Stomach (tissue), 8 donors: ENCODE measurements at regions not wholly inside any gene's neighbourhood (a gene's known extent, or its start where the extent isn't known, plus 50 kb on each side); places are given as distances from the start of the nearest gene placed in this dataset.

Experiments
- DNase-seq, 2 donors: peaks; one replicate each; pipeline versions ENCODE4 v3.0.0 to v3.0.0-alpha.2; 2013 to 2019
- H3K27ac ChIP-seq, 5 donors: fragments of 200-600 bp in 4 of 5; sonication (generic) in 4 of 5; one replicate each; pipeline ENCODE4 v1.5.1; 2013 to 2019; ENCODE audit warnings: mild to moderate bottlenecking in 1 of 5, moderate library complexity in 1 of 5
- H3K27me3 ChIP-seq, 3 donors: fragments of 200-600 bp; sonication (generic); one replicate each; pipeline ENCODE4 v1.5.1; 2017 to 2019; ENCODE audit warnings: mixed run types in 1 of 3
- H3K36me3 ChIP-seq, 4 donors: fragments of 200-600 bp; sonication (generic); 1 replicate in 3 of 4; 2 replicates in 1 of 4; pipeline ENCODE4 v1.5.1; 2016 to 2019
- H3K4me1 ChIP-seq, 4 donors: fragments of 200-600 bp; sonication (generic); one replicate each; pipeline ENCODE4 v1.5.1; 2016 to 2019
- H3K4me3 ChIP-seq, 4 donors: fragments of 200-600 bp; sonication (generic) in 3 of 4; one replicate each; pipeline ENCODE4 v1.5.1; 2016 to 2019; ENCODE audit warnings: mild to moderate bottlenecking in 1 of 4
- H3K9me3 ChIP-seq, 4 donors: fragments of 200-600 bp; sonication (generic); one replicate each; pipeline ENCODE4 v1.5.1; 2016 to 2019
- EP300 ChIP-seq: sonication (generic); formaldehyde crosslinking; IDR thresholded peaks from one replicate; pipeline ENCODE4 v1.6.1; 2017; ENCODE audit warnings: antibody characterized with exemption
- POLR2A ChIP-seq, 4 donors: fragments of 450-650 bp; IDR thresholded peaks; one replicate each; pipeline ENCODE4 v1.6.1; 2016; ENCODE audit warnings: antibody characterized with exemption in 4 of 4, control low read depth in 2 of 4, mild to moderate bottlenecking in 1 of 4, moderate library complexity in 1 of 4
- POLR2AphosphoS5 ChIP-seq, 3 donors: sonication (generic); formaldehyde crosslinking; IDR thresholded peaks; one replicate each; pipeline ENCODE4 v1.6.1; 2016; ENCODE audit warnings: antibody characterized with exemption in 3 of 3
- WGBS, 5 donors: extraction: QIAGEN DNeasy Blood & Tissue Kit in 3 of 5; methylation state at CpG; one replicate each; pipeline versions ENCODE4 v1.1.5 to v1.1.7; 2013 to 2018; 5-methylcytosine and 5-hydroxymethylcytosine counted together
- intact Hi-C: fragments of 100-400 bp; cut with DNase I; formaldehyde crosslinking; loops from one replicate; pipeline ENCODE4 v1.15.1; 2023; ENCODE audit warnings: low total_unique reads
- TF ChIP-seq, protein P1 (sequence below), 7 experiments: fragments of 450-650 bp in 4 of 7; fragments of 200-600 bp in 3 of 7; sonication (generic) in 3 of 7; IDR thresholded peaks; one replicate each; pipeline ENCODE4 v1.5.1; 2016 to 2019; ENCODE audit warnings: antibody characterized with exemption in 7 of 7, control low read depth in 2 of 7, mild to moderate bottlenecking in 1 of 7
- donor health status: healthy with polysubstance abuse.
- donor health status: Bipolar disorder and iron deficiency.
- donor health status: healthy.

DNA sequence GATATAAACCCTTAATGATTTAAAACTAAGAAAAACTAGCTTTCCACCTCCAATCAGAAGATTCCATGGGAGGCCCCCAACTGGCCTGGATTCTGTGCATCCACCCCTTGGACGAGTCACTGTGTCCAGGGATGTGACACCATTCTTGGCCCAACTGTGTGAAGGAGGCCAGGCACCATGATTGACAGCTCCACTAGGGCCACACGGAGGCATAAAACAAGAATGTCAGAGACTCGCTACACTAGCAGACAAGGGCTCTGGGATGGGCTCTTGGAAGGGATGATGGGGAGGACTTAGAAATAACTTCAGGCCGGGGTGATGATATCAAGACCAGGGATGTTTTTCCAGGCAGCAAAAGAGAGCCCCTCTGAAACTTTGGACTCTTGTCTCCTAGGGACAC lies 117.8 kb upstream of the GNAO1 start:
- WGBS, 5 donors: 56 to 73% (median 63%) methylated on average over 4 of the region's 4 CpGs
- TF ChIP-seq EP300 (no peak), POLR2A (IDR thresholded peaks at IDR 0.05) (no peak), POLR2AphosphoS5 (IDR thresholded peaks at IDR 0.05) (no peak)
- TF ChIP-seq, protein P1, sequence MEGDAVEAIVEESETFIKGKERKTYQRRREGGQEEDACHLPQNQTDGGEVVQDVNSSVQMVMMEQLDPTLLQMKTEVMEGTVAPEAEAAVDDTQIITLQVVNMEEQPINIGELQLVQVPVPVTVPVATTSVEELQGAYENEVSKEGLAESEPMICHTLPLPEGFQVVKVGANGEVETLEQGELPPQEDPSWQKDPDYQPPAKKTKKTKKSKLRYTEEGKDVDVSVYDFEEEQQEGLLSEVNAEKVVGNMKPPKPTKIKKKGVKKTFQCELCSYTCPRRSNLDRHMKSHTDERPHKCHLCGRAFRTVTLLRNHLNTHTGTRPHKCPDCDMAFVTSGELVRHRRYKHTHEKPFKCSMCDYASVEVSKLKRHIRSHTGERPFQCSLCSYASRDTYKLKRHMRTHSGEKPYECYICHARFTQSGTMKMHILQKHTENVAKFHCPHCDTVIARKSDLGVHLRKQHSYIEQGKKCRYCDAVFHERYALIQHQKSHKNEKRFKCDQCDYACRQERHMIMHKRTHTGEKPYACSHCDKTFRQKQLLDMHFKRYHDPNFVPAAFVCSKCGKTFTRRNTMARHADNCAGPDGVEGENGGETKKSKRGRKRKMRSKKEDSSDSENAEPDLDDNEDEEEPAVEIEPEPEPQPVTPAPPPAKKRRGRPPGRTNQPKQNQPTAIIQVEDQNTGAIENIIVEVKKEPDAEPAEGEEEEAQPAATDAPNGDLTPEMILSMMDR (IDR thresholded peaks at IDR 0.05): no peak
- intact Hi-C loops: no loop called here
- no peak overlapping the region for H3K27ac ChIP-seq
- H3K27me3 ChIP-seq: no peaks in the 10 kb centered on the region
- no peaks in the 10 kb centered on the region for H3K9me3 ChIP-seq
- H3K36me3 ChIP-seq: no peaks in the 10 kb centered on the region
- no peaks in the 10 kb centered on the region for H3K4me1 ChIP-seq
- DNase-seq: no peak
- H3K4me3 ChIP-seq: no peak overlapping the region

DNA sequence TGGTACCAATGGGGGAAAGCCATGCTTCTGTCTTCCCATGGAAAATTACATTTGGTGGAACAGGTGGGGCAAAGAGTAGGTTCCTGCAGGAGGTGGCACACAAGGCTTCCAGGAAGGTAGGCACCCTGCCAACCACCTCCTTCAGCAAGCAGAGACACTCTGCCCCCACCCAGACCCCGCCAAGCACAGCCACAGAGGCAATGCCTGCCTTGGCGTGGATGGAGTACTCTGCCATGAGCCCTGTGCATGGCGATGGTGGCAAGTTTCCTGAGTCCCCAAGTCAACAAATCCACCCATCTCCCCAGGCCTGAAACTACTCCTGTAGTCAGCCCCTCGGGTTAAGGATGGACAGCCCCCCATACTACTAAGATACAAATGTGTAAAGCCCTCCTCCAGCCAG lies 119.2 kb upstream of the GNAO1 start:
- intact Hi-C loops: no loop called here
- Histone ChIP-seq H3K27me3 (no peaks in the 10 kb centered on the region), H3K4me3 (no peak overlapping the region), H3K9me3 (no peaks in the 10 kb centered on the region), H3K36me3 (no peaks in the 10 kb centered on the region), H3K4me1 (no peaks in the 10 kb centered on the region), H3K27ac (no peak overlapping the region)
- no peak for DNase-seq
- TF ChIP-seq, protein P1 (IDR thresholded peaks at IDR 0.05): no peak
- WGBS, 5 donors: 0 to 78% (median 67%) methylated on average over 1 to 4 of the region's 4 CpGs

DNA sequence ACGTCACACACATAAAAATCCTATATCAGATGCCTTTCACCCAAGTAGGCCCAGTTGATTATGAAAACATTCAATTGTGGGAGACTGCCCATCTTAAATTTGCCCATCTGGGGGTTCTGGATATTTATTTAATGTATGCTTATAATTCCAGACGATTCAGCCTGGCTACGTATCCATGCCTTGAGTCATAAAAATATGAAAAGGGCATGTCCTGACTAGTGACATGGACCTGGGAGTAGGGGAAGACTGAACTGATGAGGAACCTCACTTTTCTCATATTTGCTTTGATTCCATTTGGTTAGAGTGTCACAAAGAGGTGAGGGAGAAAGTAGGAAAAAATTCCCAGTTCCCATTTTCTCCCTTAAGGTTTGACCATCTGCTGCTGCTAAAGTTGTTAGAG lies 122.5 kb upstream of the GNAO1 start:
- intact Hi-C loops: no loop called here
- H3K27me3 ChIP-seq: peaks cover 0 to under 1% (median 0%) of the 10 kb centered on the region in 3 donors
- H3K36me3 ChIP-seq: no peaks in the 10 kb centered on the region
- DNase-seq: no peak
- 68 to 78% (median 73%) methylated on average over 3 of the region's 3 CpGs for WGBS, 5 donors
- no peak overlapping the region for H3K4me3 ChIP-seq
- H3K27ac ChIP-seq: no peak overlapping the region
- no peaks in the 10 kb centered on the region for H3K9me3 ChIP-seq
- no peaks in the 10 kb centered on the region for H3K4me1 ChIP-seq
- TF ChIP-seq EP300: no peak
- no peak for TF ChIP-seq POLR2AphosphoS5 (IDR thresholded peaks at IDR 0.05)
- TF ChIP-seq POLR2A (IDR thresholded peaks at IDR 0.05): no peak
- TF ChIP-seq, protein P1 (IDR thresholded peaks at IDR 0.05): no peak

DNA sequence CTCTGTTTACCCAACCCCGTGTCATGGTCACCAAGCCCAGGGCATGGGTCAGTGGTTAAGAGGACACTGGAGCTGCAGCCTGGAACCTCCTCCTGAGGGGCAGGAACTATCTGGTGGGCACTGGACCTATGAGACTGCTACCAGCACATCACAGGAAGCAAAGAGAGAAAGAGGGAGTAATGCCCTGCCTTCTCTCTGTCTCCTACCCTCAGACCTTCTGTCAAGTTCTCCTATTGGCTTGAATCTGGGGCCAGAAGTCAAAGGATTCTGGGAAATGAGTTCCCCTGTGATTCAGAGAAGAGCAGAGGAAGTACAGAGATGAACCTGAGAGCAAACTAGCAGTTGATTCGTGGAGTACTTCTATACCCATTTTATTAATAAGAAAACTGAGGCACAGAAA lies 123.0 kb upstream of the GNAO1 start:
- DNase-seq: no peak
- Histone ChIP-seq H3K36me3 (no peaks in the 10 kb centered on the region), H3K4me3 (no peak overlapping the region), H3K27ac (no peak overlapping the region), H3K27me3 (peaks cover 0 to 3% (median 0%) of the 10 kb centered on the region in 3 donors), H3K9me3 (no peaks in the 10 kb centered on the region), H3K4me1 (no peaks in the 10 kb centered on the region)
- TF ChIP-seq EP300: no peak
- no peak for TF ChIP-seq POLR2AphosphoS5 (IDR thresholded peaks at IDR 0.05)
- TF ChIP-seq POLR2A (IDR thresholded peaks at IDR 0.05): no peak
- TF ChIP-seq, protein P1 (IDR thresholded peaks at IDR 0.05): no peak
- 44 to 74% (median 62%) methylated on average over 2 of the region's 2 CpGs for WGBS, 5 donors
- intact Hi-C loops: no loop called here

DNA sequence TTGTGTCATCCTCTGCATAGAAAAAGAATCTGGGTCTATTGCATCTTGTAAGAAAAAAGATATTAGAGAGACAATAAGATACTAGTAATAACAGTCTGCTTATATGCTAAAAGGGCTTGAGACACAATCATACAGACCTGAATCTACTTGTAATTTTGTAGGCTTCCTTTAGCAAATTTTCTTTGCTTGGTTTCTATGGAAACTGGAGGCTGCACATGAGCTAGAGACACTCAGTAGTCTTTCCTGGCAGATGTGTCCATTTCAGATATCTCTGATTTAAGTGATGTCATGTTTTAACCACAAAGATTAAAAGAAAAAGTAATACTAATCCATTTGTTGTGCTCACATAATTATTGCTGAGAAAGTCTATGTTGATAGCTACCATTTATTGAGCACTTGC lies 123.9 kb upstream of the GNAO1 start:
- no peaks in the 10 kb centered on the region for H3K36me3 ChIP-seq
- TF ChIP-seq POLR2AphosphoS5 (IDR thresholded peaks at IDR 0.05): no peak
- TF ChIP-seq EP300: no peak
- TF ChIP-seq POLR2A (IDR thresholded peaks at IDR 0.05): no peak
- TF ChIP-seq, protein P1 (IDR thresholded peaks at IDR 0.05): no peak
- no peaks in the 10 kb centered on the region for H3K4me1 ChIP-seq
- no peak overlapping the region for H3K4me3 ChIP-seq
- DNase-seq: no peak
- intact Hi-C loops: no loop called here
- H3K9me3 ChIP-seq: no peaks in the 10 kb centered on the region
- H3K27ac ChIP-seq: no peak overlapping the region
- peaks cover 0 to 3% (median 0%) of the 10 kb centered on the region in 3 donors for H3K27me3 ChIP-seq
